Activated CD8-positive, alpha-beta memory T cell treated with anti-CD3 and anti-CD28 coated beads, Interleukin-2, amount 10 ng/mL, durations not matched to agents 7 days and 5 days (primary cell): ENCODE measurements at regions not wholly inside any gene's neighbourhood (a gene's known extent, or its start where the extent isn't known, plus 50 kb on each side); places are given as distances from the start of the nearest gene placed in this dataset.

Experiments
- ATAC-seq: fragments of 150-1000 bp; cut with Tn5 transposase; one replicate; pipeline ENCODE4 v1.10.0; 2021; ENCODE audit warnings: moderate library complexity
- CTCF ChIA-PET: fragments of 350-600 bp; sonication (Branson Sonifier 250); formaldehyde crosslinking; loops from one replicate; lab custom pipeline; 2021; ENCODE audit warnings: antibody characterized with exemption; lab: Charles Lee
- DNase-seq: peaks from one replicate; pipeline ENCODE4 v3.0.0-alpha.2; 2020
- H3K27ac Mint-ChIP-seq: one replicate; pipeline ENCODE4 v1.8.0; 2021; ENCODE audit warnings: mild to moderate bottlenecking, mixed read lengths
- H3K27me3 Mint-ChIP-seq: one replicate; pipeline ENCODE4 v1.8.0; 2021; ENCODE audit warnings: mixed read lengths
- H3K36me3 Mint-ChIP-seq: one replicate; pipeline ENCODE4 v1.8.0; 2021; ENCODE audit warnings: mild to moderate bottlenecking, mixed read lengths
- H3K4me1 Mint-ChIP-seq: one replicate; pipeline ENCODE4 v1.8.0; 2021; ENCODE audit warnings: mixed read lengths
- H3K4me3 Mint-ChIP-seq: one replicate; pipeline ENCODE4 v1.8.0; 2021; ENCODE audit warnings: mild to moderate bottlenecking, moderate library complexity, mixed read lengths
- H3K9me3 Mint-ChIP-seq: one replicate; pipeline ENCODE4 v1.8.0; 2022; ENCODE audit warnings: low read depth, mixed read lengths

DNA sequence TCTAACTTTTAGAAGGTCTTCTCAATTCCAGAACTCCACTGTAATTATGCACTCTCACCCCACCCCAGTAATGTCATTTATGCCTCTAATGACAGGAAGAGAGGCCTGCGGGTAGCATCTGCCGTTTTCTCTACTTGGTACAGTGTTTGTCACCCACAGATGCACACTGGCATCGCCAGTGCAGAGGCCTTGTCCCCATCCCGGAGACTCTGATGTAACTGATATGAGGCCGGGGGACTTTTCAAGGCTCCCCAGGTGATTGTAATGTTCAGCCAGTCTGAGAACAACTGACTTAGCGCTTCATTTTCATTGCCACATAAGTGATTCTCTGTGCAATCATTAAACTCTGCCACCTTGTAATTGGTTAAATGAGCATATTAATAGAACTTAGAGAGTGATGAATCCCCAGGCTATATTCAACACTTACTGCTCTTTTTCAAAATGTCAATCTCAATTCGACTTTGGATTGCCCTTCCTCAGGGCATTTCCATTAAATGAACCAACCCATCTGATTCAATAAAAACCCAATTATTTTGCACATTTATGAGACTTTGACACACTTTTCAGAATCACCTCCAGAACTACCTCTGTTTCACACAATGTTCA is 113.2 kb downstream of the HERPUD2 start:
- no peaks in the 10 kb centered on the region for H3K9me3 Mint-ChIP-seq
- DNase-seq (no peak), ATAC-seq (no peak)
- no peak overlapping the region for H3K27ac Mint-ChIP-seq
- CTCF ChIA-PET: no interaction called here
- peaks cover 7% of the 10 kb centered on the region for H3K27me3 Mint-ChIP-seq
- no peaks in the 10 kb centered on the region for H3K36me3 Mint-ChIP-seq
- no peak overlapping the region for H3K4me3 Mint-ChIP-seq
- no peaks in the 10 kb centered on the region for H3K4me1 Mint-ChIP-seq

DNA sequence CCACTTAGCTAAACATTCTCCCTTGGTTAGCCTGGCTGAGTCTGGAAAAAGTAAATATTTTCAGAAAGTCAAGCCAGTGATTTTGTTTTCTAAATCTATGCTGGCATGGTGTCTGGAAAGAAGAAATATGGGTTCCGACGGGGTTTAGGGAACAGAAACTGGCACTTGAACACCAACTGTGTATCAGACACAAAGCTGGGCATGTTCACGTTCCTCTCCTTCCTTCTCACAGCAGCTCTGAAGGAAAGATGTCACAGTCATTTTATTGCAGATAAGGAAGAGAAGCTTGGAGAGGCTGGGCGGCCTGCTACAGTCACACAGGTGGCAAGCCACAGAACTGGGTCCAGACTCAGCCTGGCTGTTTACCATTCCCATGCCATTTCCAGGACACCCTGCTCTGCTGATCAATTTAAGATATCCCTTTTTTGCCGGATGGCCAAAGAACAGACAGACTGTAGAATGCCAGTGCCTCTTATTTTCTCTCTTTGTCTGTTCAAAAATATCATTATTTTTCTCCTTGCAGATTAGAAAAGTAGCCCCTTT is 118.8 kb downstream of the HERPUD2 start:
- no peaks in the 10 kb centered on the region for H3K4me1 Mint-ChIP-seq
- H3K27ac Mint-ChIP-seq: no peak overlapping the region
- no peak overlapping the region for H3K4me3 Mint-ChIP-seq
- no peaks in the 10 kb centered on the region for H3K36me3 Mint-ChIP-seq
- H3K27me3 Mint-ChIP-seq: peaks cover 2% of the 10 kb centered on the region
- CTCF ChIA-PET: no interaction called here
- no peaks in the 10 kb centered on the region for H3K9me3 Mint-ChIP-seq
- ATAC-seq (no peak), DNase-seq (no peak)

DNA sequence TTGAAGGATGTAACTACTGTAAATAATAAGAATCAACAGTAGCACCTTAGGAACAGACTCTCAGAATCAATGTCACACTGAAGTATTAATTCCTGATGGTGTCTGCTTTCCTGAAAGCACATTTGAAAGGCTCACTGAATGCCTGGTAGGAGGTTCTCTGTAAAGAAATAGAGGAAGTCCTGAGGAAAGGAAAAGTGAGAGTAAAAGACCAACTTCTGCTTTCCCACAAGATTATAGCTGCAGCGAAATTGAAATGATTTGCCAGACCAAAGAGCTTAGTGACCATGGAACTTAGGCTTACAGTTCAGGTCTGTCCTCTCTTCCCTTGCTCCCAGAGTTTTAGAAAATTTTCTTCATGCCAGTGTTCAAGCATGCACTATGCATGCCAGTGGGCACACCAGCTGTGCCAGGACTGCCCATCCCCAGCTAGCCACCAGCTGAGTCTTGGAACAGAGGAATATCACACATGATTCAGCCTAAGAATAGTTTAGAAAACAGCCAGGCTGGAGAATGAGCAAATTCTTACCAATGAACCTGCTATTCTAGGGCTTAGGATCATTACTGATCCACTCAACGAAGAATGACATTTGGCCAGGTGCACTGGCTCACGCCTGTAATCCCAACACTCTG is 123.2 kb downstream of the HERPUD2 start:
- CTCF ChIA-PET: no interaction called here
- Mint-ChIP-seq H3K9me3 (no peaks in the 10 kb centered on the region), H3K27ac (no peak overlapping the region), H3K36me3 (no peaks in the 10 kb centered on the region), H3K4me1 (no peaks in the 10 kb centered on the region), H3K4me3 (no peak overlapping the region), H3K27me3 (peaks cover 7% of the 10 kb centered on the region)
- no peak for ATAC-seq
- DNase-seq: no peak

DNA sequence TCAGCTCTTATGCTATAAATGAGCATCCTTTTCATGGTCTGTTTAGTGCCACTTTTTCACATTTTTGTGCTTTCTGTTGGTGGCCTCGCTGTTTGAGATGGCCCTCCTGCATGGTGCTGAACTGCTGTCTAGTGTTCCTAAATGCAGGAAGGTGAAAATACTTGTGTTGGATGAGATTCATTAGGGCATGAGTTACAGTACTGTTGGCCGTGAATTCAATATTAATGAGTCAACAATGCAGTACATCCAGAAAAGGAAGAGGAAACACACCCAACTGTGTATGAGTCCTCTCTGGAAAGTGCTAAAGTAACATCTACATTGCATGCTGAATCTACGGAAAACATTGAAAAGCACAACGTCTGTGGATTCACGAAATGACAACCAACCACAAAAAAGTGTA is 124.0 kb downstream of the HERPUD2 start:
- Mint-ChIP-seq H3K36me3 (no peaks in the 10 kb centered on the region), H3K4me1 (no peaks in the 10 kb centered on the region), H3K4me3 (no peak overlapping the region), H3K9me3 (no peaks in the 10 kb centered on the region), H3K27me3 (peaks cover 7% of the 10 kb centered on the region), H3K27ac (no peak overlapping the region)
- no peak for ATAC-seq
- no peak for DNase-seq
- CTCF ChIA-PET: no interaction called here

DNA sequence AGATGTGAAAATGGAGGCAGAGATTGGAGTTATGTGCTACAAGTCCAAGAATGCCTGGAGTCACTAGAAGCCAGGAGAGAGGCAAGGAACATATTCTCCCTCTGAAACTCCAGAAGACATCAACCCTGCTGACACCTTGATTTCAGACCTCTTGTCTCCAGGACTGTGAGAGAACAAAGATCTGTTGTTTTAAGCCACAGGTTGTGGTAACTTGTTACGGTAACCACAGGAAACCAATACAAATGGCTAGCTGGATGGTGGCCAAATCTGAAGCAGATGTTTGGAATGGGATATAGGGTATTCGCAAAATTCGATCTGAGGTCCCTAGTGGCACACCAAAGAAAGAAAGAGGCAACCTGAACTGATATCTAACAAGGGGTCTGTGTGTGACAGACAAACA is 129.0 kb downstream of the HERPUD2 start:
- DNase-seq: no peak
- no peak for ATAC-seq
- no peak overlapping the region for H3K4me3 Mint-ChIP-seq
- H3K27ac Mint-ChIP-seq: no peak overlapping the region
- no peaks in the 10 kb centered on the region for H3K9me3 Mint-ChIP-seq
- CTCF ChIA-PET: no interaction called here
- H3K4me1 Mint-ChIP-seq: peaks cover 2% of the 10 kb centered on the region
- H3K36me3 Mint-ChIP-seq: no peaks in the 10 kb centered on the region
- H3K27me3 Mint-ChIP-seq: peaks cover 21% of the 10 kb centered on the region

- CTCF ChIA-PET: no interaction called here
- H3K4me3 Mint-ChIP-seq: no peak overlapping the region
- no peaks in the 10 kb centered on the region for H3K9me3 Mint-ChIP-seq
- DNase-seq: no peak
- peaks cover 4% of the 10 kb centered on the region for H3K4me1 Mint-ChIP-seq
- no peak overlapping the region for H3K27ac Mint-ChIP-seq
- H3K36me3 Mint-ChIP-seq: no peaks in the 10 kb centered on the region
- no peak for ATAC-seq
- peaks cover 11% of the 10 kb centered on the region for H3K27me3 Mint-ChIP-seq
Observed at GRCh38 chr7:35558841-35559240, 136.1 kb downstream of the HERPUD2 start.

- DNase-seq: no peak
- Mint-ChIP-seq H3K27me3 (peaks cover 10% of the 10 kb centered on the region), H3K4me1 (peaks cover 4% of the 10 kb centered on the region), H3K36me3 (no peaks in the 10 kb centered on the region), H3K9me3 (no peaks in the 10 kb centered on the region), H3K27ac (no peak overlapping the region), H3K4me3 (no peak overlapping the region)
- CTCF ChIA-PET: interaction anchor here (1.6 kb wide), 1 partner anchor 36 kb away, joined by 4 read pairs; no protein-coding TSS in a partner anchor
- no peak for ATAC-seq
Observed at GRCh38 chr7:35556515-35557471, 138.1 kb downstream of the HERPUD2 start.

DNA sequence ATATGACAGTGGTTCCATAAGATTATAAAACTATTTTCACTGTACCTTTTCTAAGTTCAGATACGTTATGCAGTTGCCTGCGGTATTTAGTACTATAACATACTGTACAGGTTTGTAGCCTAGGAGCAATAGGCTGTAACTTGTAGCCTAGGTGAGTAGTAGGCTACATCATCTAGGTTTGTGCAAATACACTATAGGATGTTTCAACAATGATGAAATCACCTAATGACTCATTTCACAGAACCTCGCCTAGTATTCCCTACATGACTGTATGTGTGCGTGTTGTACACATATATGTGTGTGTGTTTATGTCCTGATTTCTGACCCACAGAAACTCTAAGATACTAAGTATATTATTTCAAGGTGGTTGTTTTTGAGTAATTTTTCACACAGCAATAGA is 139.0 kb downstream of the HERPUD2 start:
- CTCF ChIA-PET: no interaction called here
- Mint-ChIP-seq H3K36me3 (no peaks in the 10 kb centered on the region), H3K4me1 (peaks cover 4% of the 10 kb centered on the region), H3K4me3 (no peak overlapping the region), H3K9me3 (no peaks in the 10 kb centered on the region), H3K27me3 (peaks cover 8% of the 10 kb centered on the region), H3K27ac (no peak overlapping the region)
- ATAC-seq (no peak), DNase-seq (no peak)

GRCh38 chr7:35555386-35555785 is 139.5 kb downstream of the HERPUD2 start:
- peaks cover 8% of the 10 kb centered on the region for H3K27me3 Mint-ChIP-seq
- H3K9me3 Mint-ChIP-seq: no peaks in the 10 kb centered on the region
- no peak overlapping the region for H3K4me3 Mint-ChIP-seq
- peaks cover 4% of the 10 kb centered on the region for H3K4me1 Mint-ChIP-seq
- no peak for ATAC-seq
- DNase-seq: no peak
- H3K36me3 Mint-ChIP-seq: no peaks in the 10 kb centered on the region
- CTCF ChIA-PET: no interaction called here
- H3K27ac Mint-ChIP-seq: no peak overlapping the region

GRCh38 chr7:35553519-35553918 is 141.4 kb downstream of the HERPUD2 start:
- Mint-ChIP-seq H3K36me3 (no peaks in the 10 kb centered on the region), H3K4me3 (no peak overlapping the region), H3K4me1 (peaks cover 4% of the 10 kb centered on the region), H3K27me3 (peaks cover 10% of the 10 kb centered on the region), H3K27ac (no peak overlapping the region), H3K9me3 (no peaks in the 10 kb centered on the region)
- DNase-seq (no peak), ATAC-seq (no peak)
- CTCF ChIA-PET: interaction anchor here (1.0 kb wide), 1 partner anchor 62 kb away, joined by 3 read pairs; no protein-coding TSS in a partner anchor

- Mint-ChIP-seq H3K27ac (no peak overlapping the region), H3K36me3 (no peaks in the 10 kb centered on the region), H3K4me3 (no peak overlapping the region), H3K27me3 (peaks cover 10% of the 10 kb centered on the region), H3K4me1 (peaks cover 4% of the 10 kb centered on the region), H3K9me3 (no peaks in the 10 kb centered on the region)
- no peak for DNase-seq
- CTCF ChIA-PET: no interaction called here
- no peak for ATAC-seq
Observed at GRCh38 chr7:35552691-35553090, 142.2 kb downstream of the HERPUD2 start.

GRCh38 chr7:35551321-35552081 is 143.4 kb downstream of the HERPUD2 start:
- Mint-ChIP-seq H3K4me1 (no peaks in the 10 kb centered on the region), H3K4me3 (no peak overlapping the region), H3K27me3 (peaks cover 12% of the 10 kb centered on the region), H3K36me3 (no peaks in the 10 kb centered on the region), H3K9me3 (no peaks in the 10 kb centered on the region), H3K27ac (no peak overlapping the region)
- CTCF ChIA-PET: no interaction called here
- ATAC-seq (no peak), DNase-seq (no peak)

- Mint-ChIP-seq H3K36me3 (no peaks in the 10 kb centered on the region), H3K4me1 (peaks cover 2% of the 10 kb centered on the region), H3K4me3 (no peak overlapping the region), H3K9me3 (no peaks in the 10 kb centered on the region), H3K27me3 (peaks cover 12% of the 10 kb centered on the region), H3K27ac (no peak overlapping the region)
- CTCF ChIA-PET: no interaction called here
- DNase-seq (no peak), ATAC-seq (no peak)
Observed at GRCh38 chr7:35550831-35551230, 144.1 kb downstream of the HERPUD2 start.
